HEK293 (cell line): ENCODE measurements at regions not wholly inside any gene's neighbourhood (a gene's known extent, or its start where the extent isn't known, plus 50 kb on each side); places are given as distances from the start of the nearest gene placed in this dataset.

Source experiments
- CTCF ChIA-PET: fragments of 350-600 bp; formaldehyde crosslinking; extraction: SDS; loops from one replicate; lab custom pipeline; 2021; ENCODE audit warnings: antibody characterized with exemption; lab: Yijun Ruan, JAX
- POLR2A ChIA-PET: fragments of 300-600 bp; formaldehyde crosslinking; extraction: SDS; loops from one replicate; lab custom pipeline; 2020; ENCODE audit warnings: antibody characterized with exemption, inconsistent platforms; lab: Yijun Ruan, JAX
- H3K27ac ChIP-seq: fragments of 200-500 bp; sonication (Bioruptor generic); 2 replicates; pipeline ENCODE4 v1.5.1; 2014; ENCODE audit warnings: low read depth, low read length, control low read depth, inconsistent platforms; ENCODE audit errors: extremely low read depth
- H3K36me3 ChIP-seq, 2 experiments: fragments of 200-500 bp in 1 of 2; sonication (Bioruptor generic) in 1 of 2; 1 replicate in 1 of 2; 2 replicates in 1 of 2; pipeline ENCODE4 v1.5.1; 2014 to 2017; ENCODE audit warnings: inconsistent platforms in 2 of 2, low read length in 2 of 2; ENCODE audit not compliant: control insufficient read depth in 2 of 2, insufficient read depth in 1 of 2
- H3K4me1 ChIP-seq: fragments of 200-500 bp; sonication (Bioruptor generic); 2 replicates; pipeline ENCODE4 v1.5.1; 2014; ENCODE audit warnings: mild to moderate bottlenecking, low read length, inconsistent platforms; ENCODE audit not compliant: control insufficient read depth, insufficient read depth
- H3K4me3 ChIP-seq: 2 replicates; pipeline ENCODE4 v1.5.1; 2011; ENCODE audit warnings: low read depth, mild to moderate bottlenecking, control low read depth, low read length, moderate library complexity
- H3K9me3 ChIP-seq: fragments of 200-500 bp; sonication (Bioruptor generic); 2 replicates; pipeline ENCODE4 v1.5.1; 2014; ENCODE audit warnings: low read depth, low read length, inconsistent platforms; ENCODE audit not compliant: control insufficient read depth, insufficient read depth
- INSM2 ChIP-seq: fragments of 450-650 bp; formaldehyde crosslinking; IDR thresholded peaks from 2 replicates; pipeline ENCODE4 v1.5.1; 2016; ENCODE audit warnings: missing biosample characterization, missing genetic modification characterization
- KLF1 ChIP-seq: fragments of 450-650 bp; formaldehyde crosslinking; IDR thresholded peaks from 2 replicates; pipeline ENCODE4 v1.5.1; 2016; ENCODE audit warnings: missing biosample characterization, missing genetic modification characterization
- REPIN1 ChIP-seq: fragments of 450-650 bp; formaldehyde crosslinking; IDR thresholded peaks from 2 replicates; pipeline ENCODE4 v1.5.1; 2017; ENCODE audit warnings: missing biosample characterization, missing genetic modification characterization, low read depth
- SCRT1 ChIP-seq: fragments of 450-650 bp; formaldehyde crosslinking; IDR thresholded peaks from 2 replicates; pipeline ENCODE4 v1.5.1; 2016; ENCODE audit warnings: missing biosample characterization, missing genetic modification characterization, borderline replicate concordance
- YY1 ChIP-seq: fragments of 450-650 bp; formaldehyde crosslinking; IDR thresholded peaks from 2 replicates; pipeline ENCODE4 v1.5.1; 2018; ENCODE audit warnings: missing biosample characterization, missing genetic modification characterization
- ZNF133 ChIP-seq: fragments of 450-650 bp; formaldehyde crosslinking; IDR thresholded peaks from 2 replicates; pipeline ENCODE4 v1.5.1; 2016; ENCODE audit warnings: missing biosample characterization, missing genetic modification characterization
- ZNF140 ChIP-seq: fragments of 450-650 bp; formaldehyde crosslinking; IDR thresholded peaks from 2 replicates; pipeline ENCODE4 v1.5.1; 2016; ENCODE audit warnings: missing biosample characterization, missing genetic modification characterization
- ZNF223 ChIP-seq: fragments of 450-650 bp; formaldehyde crosslinking; IDR thresholded peaks from 2 replicates; pipeline ENCODE4 v1.5.1; 2016; ENCODE audit warnings: missing biosample characterization, missing genetic modification characterization
- ZNF23 ChIP-seq: fragments of 450-650 bp; formaldehyde crosslinking; IDR thresholded peaks from 2 replicates; pipeline ENCODE4 v1.5.1; 2016; ENCODE audit warnings: missing biosample characterization, missing genetic modification characterization, borderline replicate concordance
- ZNF248 ChIP-seq: fragments of 450-650 bp; formaldehyde crosslinking; IDR thresholded peaks from 2 replicates; pipeline ENCODE4 v1.5.1; 2017; ENCODE audit warnings: missing biosample characterization, missing genetic modification characterization
- ZNF266 ChIP-seq: fragments of 450-650 bp; formaldehyde crosslinking; IDR thresholded peaks from 2 replicates; pipeline ENCODE4 v1.5.1; 2016; ENCODE audit warnings: missing biosample characterization, missing genetic modification characterization, low read depth
- ZNF341 ChIP-seq: fragments of 450-650 bp; formaldehyde crosslinking; IDR thresholded peaks from 2 replicates; pipeline ENCODE4; 2016; ENCODE audit warnings: low read depth, missing biosample characterization, missing genetic modification characterization
- ZNF423 ChIP-seq: fragments of 450-650 bp; formaldehyde crosslinking; IDR thresholded peaks from 2 replicates; pipeline ENCODE4 v1.5.1; 2016; ENCODE audit warnings: missing biosample characterization, missing genetic modification characterization
- ZNF426 ChIP-seq: fragments of 450-650 bp; formaldehyde crosslinking; IDR thresholded peaks from 2 replicates; pipeline ENCODE4 v1.5.1; 2017; ENCODE audit warnings: missing biosample characterization, missing genetic modification characterization, mild to moderate bottlenecking, inconsistent platforms, moderate library complexity
- ZNF549 ChIP-seq: fragments of 450-650 bp; IDR thresholded peaks from 2 replicates; pipeline ENCODE4 v1.5.1; 2018; ENCODE audit warnings: missing biosample characterization, missing genetic modification characterization, mild to moderate bottlenecking, inconsistent platforms, moderate library complexity
- ZNF571 ChIP-seq: fragments of 450-650 bp; formaldehyde crosslinking; IDR thresholded peaks from 2 replicates; pipeline ENCODE4 v1.5.0; 2017; ENCODE audit warnings: missing biosample characterization, missing genetic modification characterization
- ZNF596 ChIP-seq: fragments of 450-650 bp; IDR thresholded peaks from 2 replicates; pipeline ENCODE4 v1.5.0; 2018; ENCODE audit warnings: missing biosample characterization, mild to moderate bottlenecking, missing genetic modification characterization, moderate library complexity
- ZNF658 ChIP-seq: fragments of 450-650 bp; formaldehyde crosslinking; IDR thresholded peaks from 2 replicates; pipeline ENCODE4; 2016; ENCODE audit warnings: missing biosample characterization, missing genetic modification characterization
- ZNF704 ChIP-seq: fragments of 450-650 bp; formaldehyde crosslinking; IDR thresholded peaks from 2 replicates; pipeline ENCODE4 v1.5.1; 2016; ENCODE audit warnings: missing biosample characterization, missing genetic modification characterization
- ZNF707 ChIP-seq: fragments of 450-650 bp; formaldehyde crosslinking; IDR thresholded peaks from 2 replicates; pipeline ENCODE4 v1.5.1; 2016; ENCODE audit warnings: missing biosample characterization, missing genetic modification characterization
- ZNF776 ChIP-seq: fragments of 450-650 bp; formaldehyde crosslinking; IDR thresholded peaks from 2 replicates; pipeline ENCODE4 v1.5.0; 2017; ENCODE audit warnings: missing biosample characterization, missing genetic modification characterization, borderline replicate concordance
- TF ChIP-seq, protein P1 (sequence below): fragments of 450-650 bp; formaldehyde crosslinking; IDR thresholded peaks from 2 replicates; pipeline ENCODE4 v1.5.1; 2016; ENCODE audit warnings: missing biosample characterization, missing genetic modification characterization, low read depth

DNA sequence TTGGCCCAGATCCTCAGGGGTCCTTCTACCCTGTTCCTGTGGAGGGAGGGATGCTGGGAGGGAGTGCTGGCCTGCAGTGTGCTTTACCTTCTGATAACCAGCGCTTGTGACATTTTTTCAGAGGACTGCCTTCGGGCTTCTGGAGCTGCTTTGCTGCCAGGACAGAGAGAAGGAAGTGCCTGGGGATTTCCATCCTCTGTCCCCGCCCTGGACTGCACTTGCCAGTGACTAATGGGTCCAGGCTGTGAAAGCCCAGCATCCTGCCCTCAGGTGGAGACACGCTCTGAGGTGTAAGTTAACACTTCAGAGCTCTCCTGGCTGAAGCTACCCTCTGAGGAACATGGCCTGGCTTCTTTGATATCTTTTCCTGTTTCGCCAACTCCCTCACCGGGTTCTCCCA is 158.7 kb upstream of the SYT13 start:
- POLR2A ChIA-PET, result no interaction called here

GRCh38 chr11:45440111-45440510 is 154.0 kb upstream of the SYT13 start:
- H3K4me3 ChIP-seq, result no peak overlapping the region
- H3K36me3 ChIP-seq, result no peaks in the 10 kb centered on the region
- no peaks in the 10 kb centered on the region for H3K4me1 ChIP-seq
- CTCF ChIA-PET, result interaction anchor here (0.7 kb wide), 1 partner anchor 102 kb away, joined by 3 read pairs; no protein-coding TSS in a partner anchor
- POLR2A ChIA-PET, result no interaction called here
- no peaks in the 10 kb centered on the region for H3K9me3 ChIP-seq
- TF ChIP-seq SCRT1, result no peak
- TF ChIP-seq ZNF266 (tag by site-specific recombination), result no peak
- TF ChIP-seq YY1 (tag by site-specific recombination), result no peak
- no peak for TF ChIP-seq ZNF426 (tag by site-specific recombination)
- TF ChIP-seq ZNF776 (tag by site-specific recombination), result no peak
- no peak for TF ChIP-seq ZNF423 (tag by site-specific recombination)
- TF ChIP-seq ZNF223 (tag by site-specific recombination), result no peak
- TF ChIP-seq KLF1 (tag by site-specific recombination), result no peak
- no peak for TF ChIP-seq ZNF707 (tag by site-specific recombination)
- no peak for TF ChIP-seq REPIN1 (tag by site-specific recombination)
- no peak for TF ChIP-seq ZNF23 (tag by site-specific recombination)
- no peak for TF ChIP-seq INSM2
- no peak for TF ChIP-seq ZNF140 (tag by site-specific recombination)
- no peak for TF ChIP-seq ZNF549 (tag by site-specific recombination)
- TF ChIP-seq, protein P1, sequence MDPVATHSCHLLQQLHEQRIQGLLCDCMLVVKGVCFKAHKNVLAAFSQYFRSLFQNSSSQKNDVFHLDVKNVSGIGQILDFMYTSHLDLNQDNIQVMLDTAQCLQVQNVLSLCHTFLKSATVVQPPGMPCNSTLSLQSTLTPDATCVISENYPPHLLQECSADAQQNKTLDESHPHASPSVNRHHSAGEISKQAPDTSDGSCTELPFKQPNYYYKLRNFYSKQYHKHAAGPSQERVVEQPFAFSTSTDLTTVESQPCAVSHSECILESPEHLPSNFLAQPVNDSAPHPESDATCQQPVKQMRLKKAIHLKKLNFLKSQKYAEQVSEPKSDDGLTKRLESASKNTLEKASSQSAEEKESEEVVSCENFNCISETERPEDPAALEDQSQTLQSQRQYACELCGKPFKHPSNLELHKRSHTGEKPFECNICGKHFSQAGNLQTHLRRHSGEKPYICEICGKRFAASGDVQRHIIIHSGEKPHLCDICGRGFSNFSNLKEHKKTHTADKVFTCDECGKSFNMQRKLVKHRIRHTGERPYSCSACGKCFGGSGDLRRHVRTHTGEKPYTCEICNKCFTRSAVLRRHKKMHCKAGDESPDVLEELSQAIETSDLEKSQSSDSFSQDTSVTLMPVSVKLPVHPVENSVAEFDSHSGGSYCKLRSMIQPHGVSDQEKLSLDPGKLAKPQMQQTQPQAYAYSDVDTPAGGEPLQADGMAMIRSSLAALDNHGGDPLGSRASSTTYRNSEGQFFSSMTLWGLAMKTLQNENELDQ (tag by site-specific recombination), result no peak
- no peak for TF ChIP-seq ZNF248 (tag by site-specific recombination)
- TF ChIP-seq ZNF704, result no peak
- no peak for TF ChIP-seq ZNF596 (tag by site-specific recombination)
- no peak for TF ChIP-seq ZNF133 (tag by site-specific recombination)
- no peak overlapping the region for H3K27ac ChIP-seq

More for the DNA sequence above, 158.7 kb upstream of the SYT13 start:
- Histone ChIP-seq H3K27ac (no peak overlapping the region), H3K4me1 (no peaks in the 10 kb centered on the region), H3K4me3 (no peak overlapping the region), H3K36me3 (no peaks in the 10 kb centered on the region), H3K9me3 (no peaks in the 10 kb centered on the region)
- CTCF ChIA-PET, result no interaction called here
- TF ChIP-seq ZNF707 (tag by site-specific recombination) (no peak), ZNF658 (tag by site-specific recombination) (no peak), ZNF571 (tag by site-specific recombination) (no peak), ZNF341 (no peak)
